Jurkat, Clone E6-1 (cell line): ENCODE measurements at regions not wholly inside any gene's neighbourhood (a gene's known extent, or its start where the extent isn't known, plus 50 kb on each side); places are given as distances from the start of the nearest gene placed in this dataset.
"Not testable (repeated sequence)": the region's sequence is repeated elsewhere in the genome, so short reads cannot be mapped to it uniquely, and the experiment has no call there.

Experiments used
- DNase-seq: peaks from one replicate; pipeline ENCODE4 v3.0.0-alpha.2; 2011; ENCODE audit warnings: low read depth, low spot score
- H3K4me3 ChIP-seq: 2 replicates; pipeline ENCODE4 v1.5.1; 2011; ENCODE audit warnings: mild to moderate bottlenecking, low read length, control low read depth, moderate library complexity

DNA sequence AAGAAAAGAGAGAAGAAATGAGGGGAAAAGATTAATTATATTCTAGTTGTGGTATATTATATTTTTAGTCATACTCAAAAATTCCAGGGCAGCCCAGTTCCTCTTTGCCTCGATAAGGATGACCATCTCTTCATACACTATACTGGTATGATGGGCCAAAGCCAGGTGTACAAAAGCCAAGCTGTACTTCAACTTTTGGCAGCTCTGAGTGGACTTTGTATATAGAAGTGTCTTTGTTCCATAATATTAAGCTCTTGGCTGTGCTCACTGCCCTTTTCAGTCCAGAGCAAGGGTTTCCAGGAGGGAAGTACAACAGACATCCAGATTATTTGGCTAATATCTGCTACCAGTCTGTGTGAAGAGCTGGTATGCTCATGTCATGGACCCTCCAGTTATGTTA is 934.3 kb upstream of the CDH10 start:
- no peak for DNase-seq
- H3K4me3 ChIP-seq = no peak overlapping the region

DNA sequence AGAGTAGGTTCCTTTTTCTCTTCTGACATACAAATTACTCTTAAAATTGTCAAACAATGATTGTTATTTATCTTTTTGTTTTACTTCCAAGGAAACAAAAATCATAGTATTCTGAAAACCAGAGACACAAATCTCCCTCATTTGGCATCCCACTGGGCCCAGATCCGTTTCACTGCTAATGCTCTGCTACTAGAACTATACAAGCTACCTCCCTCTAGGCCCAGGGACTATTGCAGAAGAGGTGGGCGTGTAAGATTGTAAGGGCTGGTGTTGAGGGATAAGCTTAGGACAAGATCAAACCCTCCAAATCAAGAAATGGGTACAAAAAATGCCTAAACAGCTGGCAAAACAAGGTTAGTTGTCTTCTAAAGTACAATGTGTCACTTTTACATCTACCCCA is 928.9 kb upstream of the CDH10 start:
- no peak for DNase-seq
- H3K4me3 ChIP-seq = no peak overlapping the region

DNA sequence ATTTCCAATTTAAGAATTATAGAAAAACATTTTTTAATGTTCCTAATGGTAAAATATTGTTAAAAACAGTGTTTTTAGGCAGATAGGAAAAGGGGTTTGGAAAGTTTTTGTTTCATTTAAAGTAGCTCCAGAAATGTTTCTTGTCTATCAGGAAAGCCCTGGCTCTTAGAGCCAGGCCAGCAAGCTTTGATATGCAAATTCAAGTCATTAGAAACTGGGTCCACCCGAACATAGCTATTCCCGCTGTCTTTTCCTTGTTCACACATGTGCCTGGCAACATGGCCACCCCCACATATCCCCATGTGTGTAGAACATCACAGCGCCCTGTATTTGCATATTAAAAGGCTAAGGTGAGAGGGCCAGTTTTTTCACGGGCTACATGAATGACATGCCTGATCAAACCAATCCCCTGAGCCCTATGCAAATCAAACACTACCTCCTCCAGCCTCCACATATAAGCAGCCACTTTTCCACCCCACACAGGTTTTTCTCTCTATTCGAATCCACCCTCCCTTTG is 925.3 kb upstream of the CDH10 start:
- no peak overlapping the region for H3K4me3 ChIP-seq
- no peak for DNase-seq

DNA sequence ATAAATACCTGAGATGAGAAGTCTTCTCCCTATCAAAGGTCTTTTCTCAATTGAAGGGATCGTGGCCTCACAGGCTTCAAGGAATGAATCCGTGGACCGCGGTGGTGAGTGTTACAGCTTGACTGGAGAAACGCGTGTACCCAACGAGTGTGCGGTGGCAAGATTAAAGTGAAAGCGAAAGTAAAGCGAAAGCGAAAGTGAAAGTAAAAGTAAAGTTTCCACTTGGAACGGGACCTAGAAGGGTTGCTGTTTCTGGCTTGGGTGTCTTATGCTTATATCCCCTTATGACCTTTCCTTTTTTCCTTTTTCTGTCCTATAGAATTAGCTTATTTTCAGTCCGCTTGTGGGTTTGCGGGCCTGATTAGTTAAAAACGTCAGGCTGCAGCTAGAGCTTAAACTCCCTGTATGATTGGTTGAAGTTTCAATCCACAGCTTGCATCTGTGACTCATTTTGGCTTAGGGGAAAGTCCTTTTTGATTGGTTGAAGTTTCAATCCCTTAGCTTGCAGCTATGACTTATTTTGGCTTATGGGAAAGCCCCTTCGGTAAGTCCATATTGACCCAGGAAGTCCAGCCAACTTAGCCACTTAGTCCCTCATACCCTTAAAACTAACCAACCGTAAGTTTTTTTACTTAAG is 924.3 kb upstream of the CDH10 start:
- no peak overlapping the region for H3K4me3 ChIP-seq
- peak; percentile 8 for DNase-seq

DNA sequence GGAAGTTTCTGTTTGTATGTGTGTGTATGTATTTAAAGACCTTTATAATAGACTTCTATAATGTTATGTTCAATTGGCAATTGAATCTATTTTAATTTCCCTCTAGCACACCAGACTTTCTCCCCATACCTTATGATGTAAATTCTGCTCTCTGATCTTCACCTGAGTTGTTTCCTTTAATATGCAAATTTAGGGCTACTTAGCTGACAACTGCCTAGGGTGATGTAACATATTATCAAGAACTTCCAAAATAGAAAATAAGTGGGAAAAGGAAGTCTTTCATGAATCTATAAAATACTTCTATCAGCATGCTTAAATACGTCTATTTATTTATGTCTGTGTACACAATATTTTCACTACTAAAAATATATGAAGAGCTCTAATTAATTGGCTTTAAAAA is 923.5 kb upstream of the CDH10 start:
- no peak overlapping the region for H3K4me3 ChIP-seq
- no peak for DNase-seq

DNA sequence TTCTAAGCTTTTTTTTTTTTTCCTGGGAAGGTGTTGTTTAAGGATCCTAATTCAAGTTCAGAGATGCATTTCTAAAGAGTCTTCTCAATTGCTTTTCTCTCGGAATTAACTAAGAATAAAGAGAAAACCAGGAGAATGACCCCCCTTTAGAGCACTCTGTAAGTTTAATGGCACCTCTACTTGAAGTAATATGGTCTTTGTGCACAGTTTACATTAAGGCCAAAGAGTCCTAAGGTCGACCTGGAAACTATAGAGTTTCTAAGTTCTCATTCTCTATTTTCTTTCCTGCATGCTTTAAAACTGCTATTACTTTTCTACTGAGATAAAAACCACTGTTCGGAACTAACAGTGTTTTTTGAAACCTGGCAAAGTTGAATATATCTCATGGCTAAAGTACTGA is 923.1 kb upstream of the CDH10 start:
- DNase-seq = no peak
- H3K4me3 ChIP-seq = no peak overlapping the region

DNA sequence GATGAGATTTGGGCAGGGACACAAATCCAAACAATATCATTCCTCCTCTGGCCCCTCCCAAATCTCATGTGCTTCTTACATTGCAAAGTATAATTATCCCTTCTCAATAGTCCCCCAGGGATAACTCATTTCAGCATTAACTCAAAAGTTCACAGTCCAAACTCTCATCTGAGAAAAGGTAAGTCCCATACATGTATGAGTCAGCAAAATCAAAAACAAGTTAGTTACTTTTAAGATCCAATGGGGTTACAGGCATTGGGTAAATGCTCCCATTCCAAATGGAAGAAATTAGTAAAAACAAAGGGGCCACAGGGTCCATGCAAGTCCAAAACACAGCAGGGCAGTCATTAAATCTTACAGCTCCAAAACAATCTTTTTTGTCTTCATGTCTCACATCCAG is 917.9 kb upstream of the CDH10 start:
- H3K4me3 ChIP-seq = no peak overlapping the region

DNA sequence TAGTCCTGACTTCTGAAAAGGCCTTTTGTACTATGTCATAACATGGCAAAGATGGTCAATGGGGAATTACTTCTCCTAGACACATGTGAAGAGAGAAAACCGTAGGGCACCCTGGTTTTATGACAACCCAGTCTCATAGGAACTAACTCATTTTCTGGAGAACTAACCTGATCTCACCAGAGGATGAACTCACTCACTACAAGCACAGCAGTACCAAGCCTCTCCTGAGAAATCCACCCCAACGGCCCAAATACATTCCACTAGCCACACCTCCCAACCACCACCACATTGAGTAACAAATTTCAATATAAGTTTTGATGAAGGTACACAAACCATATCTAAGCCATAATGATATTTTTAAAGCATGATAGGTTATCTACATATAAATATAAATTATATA is 909.3 kb upstream of the CDH10 start:
- no peak for DNase-seq
- no peak overlapping the region for H3K4me3 ChIP-seq

More for the DNA sequence above, 917.9 kb upstream of the CDH10 start:
- DNase-seq = no peak

DNA sequence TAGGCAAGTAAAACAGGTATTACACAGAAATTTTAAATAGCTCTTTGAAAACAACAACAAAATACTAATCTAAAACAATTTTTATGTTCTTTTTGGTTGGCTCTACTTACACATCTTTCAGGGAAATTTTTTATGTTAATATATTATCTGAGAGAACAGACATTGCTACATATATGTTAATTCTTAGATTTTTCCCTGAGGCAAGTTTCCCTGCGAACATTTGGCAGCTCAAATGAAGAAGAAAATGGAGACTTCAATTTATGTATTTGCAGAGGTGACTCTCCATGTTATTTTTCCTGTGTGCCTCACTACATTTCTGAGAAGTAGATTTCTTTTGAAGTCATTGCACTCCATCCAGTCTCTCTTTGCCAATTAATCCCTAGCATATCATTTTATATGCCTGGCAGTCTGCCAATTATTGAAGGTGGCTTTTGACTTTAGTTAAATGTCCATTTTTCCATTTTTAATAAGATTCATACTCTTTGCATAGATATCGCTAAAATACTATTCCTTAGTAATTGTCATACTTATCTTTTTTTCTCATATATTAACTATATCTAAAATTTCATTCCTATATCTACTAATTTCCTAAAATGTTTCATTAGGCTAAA is 908.2 kb upstream of the CDH10 start:
- H3K4me3 ChIP-seq = no peak overlapping the region
- DNase-seq = no peak

DNA sequence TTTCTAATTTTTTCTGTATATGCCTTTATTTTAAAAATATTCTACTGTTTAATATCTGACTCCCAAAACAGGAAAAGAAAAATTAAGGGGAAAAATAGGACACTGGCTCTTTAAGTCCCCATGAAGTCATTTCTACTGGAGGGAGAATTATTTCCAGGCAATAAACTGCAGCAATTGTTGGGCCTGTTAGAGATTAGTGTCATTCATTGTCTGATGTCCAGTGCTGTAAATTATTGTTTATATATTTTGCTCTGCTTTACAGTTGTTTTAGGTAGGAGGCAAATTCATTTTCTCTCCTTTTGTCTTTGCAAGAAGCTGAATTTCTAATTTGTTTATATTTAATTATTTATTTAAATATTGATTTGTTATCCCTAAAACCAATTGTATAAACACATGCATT is 906.0 kb upstream of the CDH10 start:
- H3K4me3 ChIP-seq = no peak overlapping the region
- no peak for DNase-seq

DNA sequence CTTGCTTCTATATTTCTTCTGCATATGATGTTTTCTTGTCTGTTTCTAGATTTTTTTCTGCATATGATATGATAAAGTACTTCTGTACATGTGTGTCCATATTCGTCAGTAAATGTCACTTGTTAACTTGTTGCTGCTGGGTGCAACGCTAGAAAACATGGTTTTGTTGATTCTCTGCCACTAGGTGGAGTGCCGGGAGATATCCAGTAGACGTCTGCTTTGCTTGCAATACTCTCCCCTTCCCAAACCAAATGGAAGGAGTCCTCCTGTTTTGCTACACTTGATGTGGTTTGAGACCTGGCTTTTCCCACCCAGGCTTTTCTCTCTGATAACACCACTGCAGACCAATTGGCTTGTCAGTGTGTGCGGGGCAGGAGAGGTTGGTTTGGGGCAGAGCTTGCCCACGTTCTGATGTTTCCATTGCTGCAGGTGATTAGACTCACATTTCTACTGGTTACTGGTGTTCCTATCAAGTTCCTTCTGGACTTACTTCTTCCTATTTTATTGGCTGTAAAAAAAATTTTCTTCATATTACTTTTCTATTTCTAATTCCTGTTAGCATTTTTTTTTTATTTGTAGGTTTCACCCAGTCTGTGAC is 900.0 kb upstream of the CDH10 start:
- peak; percentile 58 for DNase-seq
- H3K4me3 ChIP-seq = no peak overlapping the region

DNA sequence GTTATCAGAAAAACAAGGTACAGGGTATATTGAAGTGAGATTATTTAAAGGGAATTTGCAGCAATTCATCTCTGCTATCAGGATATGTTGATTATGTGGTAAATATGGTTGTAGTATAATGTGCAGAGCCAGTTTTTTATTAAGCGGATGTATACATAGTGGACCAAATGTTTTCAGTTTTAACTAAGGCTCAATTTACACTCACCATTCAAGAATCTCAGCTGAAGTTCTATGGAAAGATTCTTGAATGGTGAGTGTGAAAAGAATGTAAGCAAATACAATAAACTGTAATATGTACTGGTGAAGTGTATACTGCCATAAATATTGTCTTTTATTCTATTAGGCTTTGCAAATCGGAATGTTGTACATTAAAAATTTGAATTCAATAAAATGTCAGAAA is 895.9 kb upstream of the CDH10 start:
- H3K4me3 ChIP-seq = no peak overlapping the region
- no peak for DNase-seq

DNA sequence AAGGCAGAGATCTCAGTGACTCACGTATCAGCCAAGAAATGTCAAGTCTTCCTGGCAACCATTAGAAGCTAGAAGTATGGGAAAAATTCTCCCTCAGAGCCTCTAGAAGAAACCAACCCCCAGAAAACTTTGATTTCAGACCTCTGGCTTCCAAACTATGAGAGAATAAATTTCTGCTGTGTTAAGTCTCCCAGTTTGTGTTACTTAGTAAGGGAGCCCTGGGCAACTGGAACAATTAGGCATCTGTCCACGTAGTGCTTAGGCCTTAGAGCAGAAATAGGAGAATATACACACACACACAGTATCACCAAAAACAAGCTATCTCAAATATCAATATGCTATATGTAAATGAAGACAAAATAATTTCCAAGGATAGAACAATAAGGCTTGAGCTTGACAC is 894.8 kb upstream of the CDH10 start:
- no peak for DNase-seq
- H3K4me3 ChIP-seq = no peak overlapping the region

DNA sequence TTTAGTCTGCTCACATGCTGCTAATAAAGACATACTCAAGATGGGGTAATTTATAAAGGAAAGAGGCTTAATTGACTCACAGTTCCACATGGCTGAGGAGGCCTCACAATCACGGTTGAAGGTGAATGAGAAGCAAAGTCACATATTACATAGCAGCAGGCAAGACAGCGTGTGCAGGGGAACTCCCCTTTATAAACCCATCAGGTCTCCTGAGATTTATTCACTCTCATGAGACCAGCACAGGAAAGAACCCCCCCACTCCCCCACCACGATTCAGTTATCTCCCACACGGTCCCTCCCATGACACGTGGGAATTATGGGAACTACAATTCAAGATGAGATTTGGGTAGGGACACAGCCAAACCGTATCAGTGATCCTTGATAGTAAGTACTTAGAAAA is 891.7 kb upstream of the CDH10 start:
- DNase-seq, H3K4me3 ChIP-seq: not testable (repeated sequence)

DNA sequence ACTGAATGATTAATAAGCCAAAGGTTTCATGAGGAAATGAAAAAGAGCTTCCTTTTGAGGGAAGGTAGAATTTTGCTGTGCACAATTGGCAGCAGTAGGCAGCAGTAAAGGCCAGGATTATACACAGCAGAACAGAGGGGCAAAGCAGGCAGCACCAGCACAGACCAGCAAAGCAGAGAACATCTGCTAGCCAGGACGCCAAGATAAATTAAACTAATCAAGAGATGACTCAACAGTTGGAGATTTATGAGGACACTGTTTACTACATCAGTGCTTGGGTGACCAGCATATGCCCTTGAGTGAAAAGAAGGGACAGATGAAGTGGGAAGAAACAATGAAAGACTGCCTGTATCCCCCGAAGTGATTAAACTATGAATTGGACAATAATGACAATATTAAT is 871.4 kb upstream of the CDH10 start:
- no peak for DNase-seq
- no peak overlapping the region for H3K4me3 ChIP-seq

DNA sequence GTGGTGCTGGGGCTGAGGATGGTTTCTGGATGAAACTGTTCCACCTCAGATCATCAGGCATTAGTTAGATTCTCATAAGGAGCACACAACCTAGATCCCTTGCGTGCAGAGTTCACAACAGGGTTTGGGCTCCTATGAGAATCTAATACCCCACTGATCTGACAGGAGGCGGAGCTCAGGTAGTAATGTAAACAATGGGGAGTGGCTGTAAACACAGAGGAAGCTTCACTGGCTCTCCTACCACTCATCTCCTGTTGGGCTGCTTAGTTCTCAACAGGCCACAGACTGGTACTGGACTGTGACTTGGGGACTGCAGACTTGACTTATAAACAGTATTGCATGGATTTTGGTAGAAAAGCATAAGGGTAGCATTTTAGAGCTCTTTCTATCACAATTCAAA is 870.7 kb upstream of the CDH10 start:
- no peak overlapping the region for H3K4me3 ChIP-seq
- DNase-seq = no peak

DNA sequence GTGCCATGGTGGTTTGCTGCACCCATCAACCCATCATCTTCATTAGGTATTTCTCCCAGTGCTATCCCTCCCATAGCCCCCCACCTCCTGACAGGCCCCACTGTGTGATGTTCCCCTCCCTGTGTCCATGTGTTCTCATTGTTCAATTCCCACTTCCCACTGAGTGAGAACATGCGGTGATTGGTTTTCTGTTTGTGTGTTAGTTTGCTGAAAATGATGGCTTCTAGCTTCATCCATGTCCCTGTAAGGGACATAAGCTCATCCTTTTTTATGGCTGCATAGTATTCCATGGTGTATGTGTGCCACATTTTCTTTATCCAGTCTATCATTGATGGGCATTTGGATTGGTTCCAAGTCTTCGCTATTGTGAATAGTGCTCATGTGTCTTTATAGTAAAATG is 865.9 kb upstream of the CDH10 start:
- not testable (repeated sequence) for H3K4me3 ChIP-seq, DNase-seq

DNA sequence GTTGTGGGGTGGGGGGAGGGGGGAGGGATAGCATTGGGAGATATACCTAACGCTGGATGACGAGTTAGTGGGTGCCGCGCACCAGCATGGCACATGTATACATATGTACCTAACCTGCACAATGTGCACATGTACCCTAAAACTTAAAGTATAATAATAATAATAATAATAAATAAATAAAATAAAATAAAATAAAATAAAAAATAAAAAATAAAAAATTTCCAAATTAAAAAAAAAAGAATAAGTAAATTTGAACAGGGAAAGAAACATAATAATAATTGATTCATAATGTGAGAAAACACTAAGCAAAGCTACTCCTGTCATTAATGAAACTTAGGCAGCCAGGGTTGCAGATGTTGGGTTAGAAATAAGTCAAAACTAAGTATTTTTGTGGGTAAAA is 863.2 kb upstream of the CDH10 start:
- not testable (repeated sequence) for DNase-seq, H3K4me3 ChIP-seq

DNA sequence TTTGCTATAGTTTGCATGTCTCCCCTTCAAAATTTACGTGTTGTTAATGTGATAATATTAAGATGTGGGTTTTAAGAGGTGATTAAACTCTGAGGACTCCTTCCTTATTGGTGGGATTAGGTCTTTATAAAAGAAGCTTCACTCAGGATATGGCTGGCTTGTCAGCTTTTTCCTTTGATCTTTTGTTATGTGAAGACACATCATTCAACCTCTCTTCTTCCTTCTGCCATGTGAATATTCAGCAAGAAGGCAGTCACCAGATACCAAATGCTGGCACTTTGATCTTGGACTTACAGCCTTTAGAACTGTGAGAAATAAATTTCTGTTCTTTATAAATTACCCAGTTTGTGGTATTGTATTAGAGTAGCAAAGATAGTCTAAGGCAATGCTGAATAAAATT is 855.9 kb upstream of the CDH10 start:
- no peak overlapping the region for H3K4me3 ChIP-seq
- DNase-seq = no peak

DNA sequence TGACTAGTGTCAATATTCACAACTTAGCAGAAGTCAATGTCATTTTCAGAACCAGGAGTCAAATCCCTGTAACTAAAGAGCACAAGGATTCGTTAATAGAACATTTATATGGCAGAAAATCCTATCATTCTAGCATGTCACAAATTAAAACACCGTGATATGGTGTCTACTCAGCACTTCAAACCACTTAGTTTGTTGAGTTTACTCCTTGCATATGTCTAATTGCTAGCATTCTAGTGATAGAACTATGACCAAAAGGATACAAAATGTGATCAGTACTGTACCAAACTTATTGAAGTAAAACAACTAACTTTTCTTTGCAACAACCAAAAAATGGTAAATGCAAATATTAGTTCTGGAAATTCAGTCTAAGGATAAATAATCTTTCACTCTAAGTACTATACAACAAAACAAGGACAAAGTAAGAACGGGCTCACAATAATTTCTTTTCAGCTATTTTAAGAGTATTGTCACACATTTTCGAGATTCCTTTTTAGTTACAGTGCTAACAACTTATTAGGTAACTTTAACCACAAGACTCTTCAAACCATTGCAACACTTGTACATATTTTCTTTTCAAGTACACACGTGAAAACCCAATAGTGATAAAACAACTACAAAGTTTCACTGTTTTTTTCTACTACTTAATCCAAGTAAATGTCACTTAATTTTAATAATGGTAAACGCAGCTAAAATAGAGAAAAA is 845.2 kb upstream of the CDH10 start:
- DNase-seq = no peak
- no peak overlapping the region for H3K4me3 ChIP-seq
